Ovary (tissue), 7 donors: ENCODE measurements at regions not wholly inside any gene's neighbourhood (a gene's known extent, or its start where the extent isn't known, plus 50 kb on each side); places are given as distances from the start of the nearest gene placed in this dataset.

Source experiments
- DNase-seq, 5 donors: peaks; one replicate each; pipeline ENCODE4 v3.0.0-alpha.2; 2019 to 2020
- H3K27ac ChIP-seq, 2 donors: fragments of 200-600 bp; one replicate each; pipeline versions ENCODE4 v1.5.1 to v1.8.0; 2019 to 2022
- H3K27me3 ChIP-seq: fragments of 200-600 bp; one replicate; pipeline ENCODE4 v1.8.0; 2022
- H3K36me3 ChIP-seq: fragments of 200-600 bp; sonication (generic); one replicate; pipeline ENCODE4 v1.5.1; 2019
- H3K4me1 ChIP-seq: one replicate; pipeline ENCODE4 v1.8.1; 2013; ENCODE audit warnings: mild to moderate bottlenecking, moderate library complexity; ENCODE audit not compliant: insufficient read depth
- H3K4me3 ChIP-seq: fragments of 200-600 bp; sonication (generic); one replicate; pipeline ENCODE4 v1.5.1; 2017
- H3K9me3 ChIP-seq, 2 donors: fragments of 200-600 bp in 1 of 2; sonication (generic) in 1 of 2; one replicate each; pipeline versions ENCODE4 v1.5.1 to v1.8.1; 2013 to 2019; ENCODE audit warnings: mild to moderate bottlenecking in 1 of 2, moderate library complexity in 1 of 2
- CTCF ChIP-seq, 3 donors: fragments of 450-650 bp in 2 of 3; fragments of 200-600 bp in 1 of 3; IDR thresholded peaks; one replicate each; pipeline versions ENCODE4 v1.5.1 to v1.8.0; 2016 to 2022; ENCODE audit warnings: antibody characterized with exemption in 3 of 3, mild to moderate bottlenecking in 1 of 3
- EP300 ChIP-seq: sonication (generic); formaldehyde crosslinking; IDR thresholded peaks from one replicate; pipeline ENCODE4 v1.6.1; 2017; ENCODE audit warnings: antibody characterized with exemption
- POLR2A ChIP-seq: fragments of 450-650 bp; IDR thresholded peaks from one replicate; pipeline ENCODE4 v1.6.1; 2017; ENCODE audit warnings: antibody characterized with exemption, mild to moderate bottlenecking, moderate library complexity
- WGBS, 3 donors: extraction: QIAGEN DNeasy Blood & Tissue Kit in 1 of 3; methylation state at CpG; one replicate each; pipeline versions ENCODE4 v1.1.5 to v1.1.7; 2013 to 2017; 5-methylcytosine and 5-hydroxymethylcytosine counted together
- intact Hi-C, 4 donors: fragments of 100-400 bp; cut with DNase I; formaldehyde crosslinking; loops; one replicate each; pipeline versions ENCODE4 v1.11.0 to v1.15.1; 2022 to 2023
- donor health status: DM: no; HTN: no; CAD: no; lungs with moderate emphysema.
- donor health status: DM: no; HTN: no; CAD: no.
- donor health status: Bipolar disorder and iron deficiency.
- donor health status: DM: no; HTN: no; CAD: no.
- donor health status: DM: yes; HTN: yes; CAD: no.

DNA sequence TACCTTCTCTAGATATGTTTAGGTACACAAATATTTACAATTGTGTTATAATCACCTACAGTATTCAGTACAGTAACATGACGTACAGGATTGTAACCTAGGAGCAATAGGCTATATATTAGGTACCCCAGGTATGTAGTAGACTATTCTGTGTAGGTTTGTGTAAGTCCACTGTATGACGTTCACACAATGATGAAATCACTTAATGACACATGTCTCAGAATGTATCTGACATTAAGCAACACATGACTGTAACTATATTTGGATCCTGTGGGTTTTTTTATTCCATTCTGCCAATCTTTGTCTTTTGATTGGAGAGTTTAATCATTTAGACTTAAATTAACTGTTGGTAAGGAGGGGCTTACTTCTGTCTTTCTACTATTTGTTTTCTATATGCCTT, 52.1 kb downstream of the STYXL2 start:
- no peak overlapping the region for H3K4me3 ChIP-seq
- no peaks in the 10 kb centered on the region for H3K4me1 ChIP-seq
- WGBS, 3 donors: 36 to 74% (median 70%) methylated on average over 2 of the region's 2 CpGs
- intact Hi-C loops: no loop called here
- TF ChIP-seq CTCF (IDR thresholded peaks at IDR 0.05): no peak
- no peak for TF ChIP-seq EP300
- no peak for TF ChIP-seq POLR2A
- no peaks in the 10 kb centered on the region for H3K36me3 ChIP-seq
- H3K27ac ChIP-seq: no peak overlapping the region
- no peaks in the 10 kb centered on the region for H3K9me3 ChIP-seq
- H3K27me3 ChIP-seq: no peaks in the 10 kb centered on the region
- no peak for DNase-seq

GRCh38 chr1:167146903-167147539, 53.1 kb downstream of the STYXL2 start:
- Histone ChIP-seq H3K36me3 (no peaks in the 10 kb centered on the region), H3K4me1 (no peaks in the 10 kb centered on the region), H3K4me3 (no peak overlapping the region), H3K27ac (no peak overlapping the region), H3K27me3 (no peaks in the 10 kb centered on the region), H3K9me3 (no peaks in the 10 kb centered on the region)
- 67 to 80% (median 79%) methylated on average over 2 of the region's 2 CpGs for WGBS, 3 donors
- TF ChIP-seq EP300: no peak
- no peak for TF ChIP-seq CTCF (IDR thresholded peaks at IDR 0.05)
- TF ChIP-seq POLR2A: no peak
- intact Hi-C loops: no loop called here
- no peak for DNase-seq

- DNase-seq: no peak
- Histone ChIP-seq H3K4me3 (no peak overlapping the region), H3K27ac (no peak overlapping the region), H3K4me1 (no peaks in the 10 kb centered on the region), H3K36me3 (no peaks in the 10 kb centered on the region), H3K9me3 (no peaks in the 10 kb centered on the region), H3K27me3 (no peaks in the 10 kb centered on the region)
- no peak for TF ChIP-seq CTCF (IDR thresholded peaks at IDR 0.05)
- TF ChIP-seq EP300: no peak
- TF ChIP-seq POLR2A: no peak
- intact Hi-C loops: no loop called here
- 15 to 29% (median 16%) methylated on average over 1 of the region's 1 CpG for WGBS, 3 donors
These were observed 54.5 kb downstream of the STYXL2 start for GRCh38 chr1:167148421-167148820.

GRCh38 chr1:167149793-167150491, 56.1 kb downstream of the STYXL2 start:
- TF ChIP-seq CTCF (IDR thresholded peaks at IDR 0.05): no peak
- no peak for TF ChIP-seq EP300
- no peak for TF ChIP-seq POLR2A
- 54 to 69% (median 68%) methylated on average over 4 of the region's 4 CpGs for WGBS, 3 donors
- H3K4me1 ChIP-seq: no peaks in the 10 kb centered on the region
- H3K9me3 ChIP-seq: no peaks in the 10 kb centered on the region
- no peaks in the 10 kb centered on the region for H3K27me3 ChIP-seq
- intact Hi-C loops: no loop called here
- no peak overlapping the region for H3K27ac ChIP-seq
- H3K36me3 ChIP-seq: no peaks in the 10 kb centered on the region
- H3K4me3 ChIP-seq: no peak overlapping the region
- no peak for DNase-seq
